ENCODE measurements at regions not wholly inside any gene's neighbourhood (a gene's known extent, or its start where the extent isn't known, plus 50 kb on each side); places are given as distances from the start of the nearest gene placed in this dataset.
"Not testable (repeated sequence)": the region's sequence is repeated elsewhere in the genome, so short reads cannot be mapped to it uniquely, and the experiment has no call there.

DNA sequence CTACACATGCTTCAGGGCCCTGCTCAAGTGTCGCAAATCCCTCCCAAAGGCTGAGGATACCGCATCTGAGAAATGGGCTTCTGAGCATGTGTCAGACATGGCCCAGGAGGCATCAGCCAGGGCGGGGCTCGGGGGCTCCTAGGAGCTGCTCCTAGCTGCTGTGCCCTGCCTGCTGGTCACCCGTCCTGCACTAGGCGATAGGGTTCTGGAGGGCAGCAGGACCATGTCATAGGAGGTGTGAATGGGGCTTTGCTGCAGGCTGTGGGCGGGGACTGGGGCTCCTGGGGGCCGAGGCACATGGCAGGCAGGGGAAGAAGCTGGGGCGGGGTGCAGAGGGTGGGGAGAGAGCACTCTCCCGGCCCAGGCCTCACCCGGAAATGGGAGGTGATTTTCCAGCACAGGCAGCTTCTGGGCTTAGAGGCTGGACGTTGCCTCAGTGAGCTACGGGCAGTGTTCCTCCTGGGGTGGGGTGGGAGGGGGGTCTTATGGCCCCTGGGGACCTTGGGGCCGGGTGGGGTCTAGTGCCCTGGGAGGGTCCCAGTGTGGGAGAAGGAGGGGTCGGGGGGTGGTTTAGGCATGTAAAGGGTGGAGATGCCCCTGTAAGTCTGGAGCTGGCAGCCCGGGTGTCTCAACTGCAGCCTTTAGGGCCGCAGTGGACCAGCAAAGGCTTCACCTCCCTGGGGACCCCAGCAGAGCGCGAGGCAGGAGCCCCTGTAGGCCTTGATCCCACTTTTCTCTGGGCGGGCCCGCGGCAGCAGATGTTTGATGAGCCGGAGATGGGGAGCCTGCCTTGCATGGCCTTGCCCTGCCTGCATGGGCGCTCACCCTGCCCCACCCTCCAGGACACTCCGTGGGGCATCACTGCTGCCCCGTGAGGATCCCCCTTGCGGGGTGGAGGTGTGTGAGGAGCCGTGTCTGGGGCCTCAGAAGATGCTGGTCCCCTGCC lies 98.6 kb upstream of the LRPAP1 start:
- H3K4me1 Mint-ChIP-seq (ENCODE audit: unreplicated experiment) = no peaks in the 10 kb centered on the region
- H3K9me3 Mint-ChIP-seq (ENCODE audit: unreplicated experiment) = no peaks in the 10 kb centered on the region
- no peak overlapping the region for H3K4me3 Mint-ChIP-seq (ENCODE audit: unreplicated experiment)
- H3K36me3 Mint-ChIP-seq (ENCODE audit: low read depth, unreplicated experiment) = no peaks in the 10 kb centered on the region
- TF ChIP-seq, protein P1, sequence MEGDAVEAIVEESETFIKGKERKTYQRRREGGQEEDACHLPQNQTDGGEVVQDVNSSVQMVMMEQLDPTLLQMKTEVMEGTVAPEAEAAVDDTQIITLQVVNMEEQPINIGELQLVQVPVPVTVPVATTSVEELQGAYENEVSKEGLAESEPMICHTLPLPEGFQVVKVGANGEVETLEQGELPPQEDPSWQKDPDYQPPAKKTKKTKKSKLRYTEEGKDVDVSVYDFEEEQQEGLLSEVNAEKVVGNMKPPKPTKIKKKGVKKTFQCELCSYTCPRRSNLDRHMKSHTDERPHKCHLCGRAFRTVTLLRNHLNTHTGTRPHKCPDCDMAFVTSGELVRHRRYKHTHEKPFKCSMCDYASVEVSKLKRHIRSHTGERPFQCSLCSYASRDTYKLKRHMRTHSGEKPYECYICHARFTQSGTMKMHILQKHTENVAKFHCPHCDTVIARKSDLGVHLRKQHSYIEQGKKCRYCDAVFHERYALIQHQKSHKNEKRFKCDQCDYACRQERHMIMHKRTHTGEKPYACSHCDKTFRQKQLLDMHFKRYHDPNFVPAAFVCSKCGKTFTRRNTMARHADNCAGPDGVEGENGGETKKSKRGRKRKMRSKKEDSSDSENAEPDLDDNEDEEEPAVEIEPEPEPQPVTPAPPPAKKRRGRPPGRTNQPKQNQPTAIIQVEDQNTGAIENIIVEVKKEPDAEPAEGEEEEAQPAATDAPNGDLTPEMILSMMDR (IDR thresholded peaks at IDR 0.05; ENCODE audit: unreplicated experiment) = no peak
- no peaks in the 10 kb centered on the region for H3K27me3 Mint-ChIP-seq (ENCODE audit: unreplicated experiment)
- no peak for DNase-seq (ENCODE audit: low spot score)
- H3K27ac Mint-ChIP-seq (ENCODE audit: unreplicated experiment) = no peak overlapping the region

DNA sequence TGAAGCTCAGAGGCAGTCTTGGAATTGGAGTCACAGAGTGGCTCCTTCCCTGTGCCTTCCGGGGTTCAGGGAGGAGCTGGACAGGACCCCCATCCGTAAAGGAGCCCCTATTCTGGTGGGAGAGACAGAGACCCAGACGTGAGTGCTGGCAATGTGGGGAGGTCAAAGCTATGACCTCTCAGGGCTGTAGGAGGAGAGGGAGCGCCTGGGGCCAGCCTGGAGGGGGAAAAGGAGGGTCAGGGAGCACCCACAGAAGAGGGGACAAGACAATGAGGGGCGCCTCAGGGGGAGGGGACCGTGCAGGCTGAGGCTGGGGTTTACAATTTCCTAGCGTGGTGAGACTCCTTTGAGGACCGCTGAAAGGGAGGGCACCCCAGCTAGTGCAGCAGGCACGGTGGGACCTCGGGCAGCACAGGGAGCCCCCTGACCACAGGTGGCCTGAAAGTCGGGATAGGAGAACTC lies 97.9 kb upstream of the LRPAP1 start:
- H3K4me3 Mint-ChIP-seq (ENCODE audit: unreplicated experiment) = no peak overlapping the region
- no peaks in the 10 kb centered on the region for H3K4me1 Mint-ChIP-seq (ENCODE audit: unreplicated experiment)
- H3K27me3 Mint-ChIP-seq (ENCODE audit: unreplicated experiment) = no peaks in the 10 kb centered on the region
- no peak overlapping the region for H3K27ac Mint-ChIP-seq (ENCODE audit: unreplicated experiment)
- DNase-seq (ENCODE audit: low spot score) = no peak
- H3K9me3 Mint-ChIP-seq (ENCODE audit: unreplicated experiment) = no peaks in the 10 kb centered on the region
- H3K36me3 Mint-ChIP-seq (ENCODE audit: low read depth, unreplicated experiment) = no peaks in the 10 kb centered on the region
- TF ChIP-seq, protein P1 (IDR thresholded peaks at IDR 0.05; ENCODE audit: unreplicated experiment) = no peak

DNA sequence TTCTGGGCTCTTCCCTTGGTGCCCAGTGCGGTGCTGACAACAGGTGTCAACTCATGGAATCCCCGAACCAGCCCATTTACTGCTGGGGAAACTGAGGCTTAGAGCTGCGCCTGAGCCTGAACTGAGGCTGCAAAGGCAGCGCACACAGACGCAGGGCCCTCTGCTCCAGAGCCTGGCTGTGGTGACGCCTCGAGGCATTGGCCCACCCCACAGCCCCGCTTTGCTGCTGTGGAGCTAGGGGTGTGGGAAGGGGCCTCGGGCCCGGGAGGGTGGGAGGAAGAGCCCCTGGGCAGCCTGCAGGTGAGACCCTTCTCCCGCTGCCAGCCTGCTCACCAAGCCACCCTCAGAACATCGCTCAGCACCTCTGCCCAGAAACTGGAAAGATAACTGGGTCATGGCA lies 97.4 kb upstream of the LRPAP1 start:
- no peak for DNase-seq (ENCODE audit: low spot score)
- TF ChIP-seq, protein P1 (IDR thresholded peaks at IDR 0.05; ENCODE audit: unreplicated experiment) = no peak
- Mint-ChIP-seq H3K27ac (ENCODE audit: unreplicated experiment) (no peak overlapping the region), H3K36me3 (ENCODE audit: low read depth, unreplicated experiment) (no peaks in the 10 kb centered on the region), H3K9me3 (ENCODE audit: unreplicated experiment) (no peaks in the 10 kb centered on the region), H3K27me3 (ENCODE audit: unreplicated experiment) (peaks cover 2% of the 10 kb centered on the region), H3K4me3 (ENCODE audit: unreplicated experiment) (no peak overlapping the region), H3K4me1 (ENCODE audit: unreplicated experiment) (no peaks in the 10 kb centered on the region)

DNA sequence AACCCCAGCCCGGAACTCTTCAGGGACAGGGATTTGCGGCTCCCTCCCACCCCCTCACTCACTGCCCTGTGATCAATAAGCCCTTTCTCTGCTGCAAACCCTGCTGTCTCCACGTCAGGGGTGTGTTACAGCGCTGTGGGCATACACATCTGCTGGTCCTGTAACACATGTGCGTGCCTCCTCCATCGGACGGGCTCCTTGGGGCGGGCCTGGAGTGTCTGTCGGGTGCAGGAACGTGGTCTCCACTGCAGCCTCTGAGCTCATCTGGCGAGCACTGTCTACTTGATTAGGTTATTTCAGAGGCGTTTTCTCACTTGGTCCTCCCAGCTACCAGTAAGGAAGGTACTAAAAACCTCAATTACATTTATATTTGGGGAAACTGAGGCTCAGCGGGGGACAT lies 97.0 kb upstream of the LRPAP1 start:
- not testable (repeated sequence) for H3K27me3 Mint-ChIP-seq (ENCODE audit: unreplicated experiment); H3K27ac Mint-ChIP-seq (ENCODE audit: unreplicated experiment); H3K4me3 Mint-ChIP-seq (ENCODE audit: unreplicated experiment); DNase-seq (ENCODE audit: low spot score); H3K36me3 Mint-ChIP-seq (ENCODE audit: low read depth, unreplicated experiment); H3K9me3 Mint-ChIP-seq (ENCODE audit: unreplicated experiment); H3K4me1 Mint-ChIP-seq (ENCODE audit: unreplicated experiment)

DNA sequence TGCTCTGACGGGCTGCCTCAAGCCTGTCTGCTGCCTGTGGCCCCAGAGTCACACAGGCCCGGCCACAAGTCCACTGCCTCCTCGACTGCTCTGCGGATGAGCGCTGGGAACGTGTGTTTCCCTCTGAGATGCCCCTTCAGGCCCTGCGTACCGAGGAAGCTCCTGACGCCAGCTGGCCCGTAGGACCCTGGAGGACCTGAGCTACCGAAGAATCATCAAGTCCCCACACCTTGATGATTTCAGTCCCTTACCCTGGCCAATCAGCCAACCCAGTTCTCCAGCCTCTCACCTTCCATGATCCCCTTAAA lies 96.6 kb upstream of the LRPAP1 start:
- H3K36me3 Mint-ChIP-seq (ENCODE audit: low read depth, unreplicated experiment) = no peaks in the 10 kb centered on the region
- TF ChIP-seq, protein P1 (IDR thresholded peaks at IDR 0.05; ENCODE audit: unreplicated experiment) = no peak
- no peak overlapping the region for H3K27ac Mint-ChIP-seq (ENCODE audit: unreplicated experiment)
- no peak for DNase-seq (ENCODE audit: low spot score)
- H3K9me3 Mint-ChIP-seq (ENCODE audit: unreplicated experiment) = no peaks in the 10 kb centered on the region
- no peak overlapping the region for H3K4me3 Mint-ChIP-seq (ENCODE audit: unreplicated experiment)
- no peaks in the 10 kb centered on the region for H3K4me1 Mint-ChIP-seq (ENCODE audit: unreplicated experiment)
- peaks cover 2% of the 10 kb centered on the region for H3K27me3 Mint-ChIP-seq (ENCODE audit: unreplicated experiment)

DNA sequence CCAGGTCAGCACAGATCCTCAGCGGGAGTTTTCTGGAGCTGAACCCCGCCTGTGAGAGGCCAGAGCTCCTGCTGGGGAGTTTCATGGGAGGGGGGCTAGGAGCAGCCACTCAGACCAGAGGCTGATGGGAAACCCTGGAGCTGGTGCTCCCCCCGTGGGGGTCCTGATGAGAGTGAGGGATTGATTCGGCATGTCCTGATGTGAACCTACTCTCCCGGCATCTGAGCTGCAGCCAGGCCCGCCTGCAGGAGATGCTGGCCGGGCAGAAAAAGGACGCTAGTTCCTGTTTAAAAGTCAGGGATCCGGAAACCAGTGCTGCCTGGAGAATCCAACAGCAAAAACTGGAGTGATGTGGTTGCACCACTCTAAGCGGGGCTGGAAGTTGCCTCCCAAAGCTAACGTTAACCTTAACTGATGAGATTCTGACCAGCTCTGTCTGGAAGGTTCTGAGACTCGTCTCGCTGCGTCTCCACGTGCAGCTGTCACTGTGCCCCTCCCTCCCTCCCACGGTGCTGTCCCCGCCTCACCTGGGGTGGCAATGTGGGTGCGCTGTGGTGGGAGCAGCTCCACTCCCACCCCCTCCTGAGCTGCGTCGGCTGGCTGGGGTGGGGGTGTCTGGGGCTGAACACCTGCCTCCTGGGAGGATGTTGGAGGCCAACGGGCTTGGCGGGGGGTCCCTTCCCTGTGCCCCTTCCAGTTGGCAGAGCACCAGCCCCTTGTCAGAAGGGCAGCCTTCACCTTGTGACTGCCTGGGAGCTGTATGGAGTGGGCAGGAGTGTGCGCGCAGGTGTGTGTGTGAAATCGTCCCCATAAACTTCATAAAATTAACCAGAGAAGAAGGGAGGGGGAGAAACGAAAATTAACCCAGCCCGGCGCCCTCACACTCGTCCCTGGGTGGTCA lies 96.0 kb upstream of the LRPAP1 start:
- H3K9me3 Mint-ChIP-seq (ENCODE audit: unreplicated experiment); H3K4me3 Mint-ChIP-seq (ENCODE audit: unreplicated experiment); H3K27me3 Mint-ChIP-seq (ENCODE audit: unreplicated experiment); H3K27ac Mint-ChIP-seq (ENCODE audit: unreplicated experiment); H3K36me3 Mint-ChIP-seq (ENCODE audit: low read depth, unreplicated experiment); DNase-seq (ENCODE audit: low spot score); H3K4me1 Mint-ChIP-seq (ENCODE audit: unreplicated experiment): not testable (repeated sequence)

DNA sequence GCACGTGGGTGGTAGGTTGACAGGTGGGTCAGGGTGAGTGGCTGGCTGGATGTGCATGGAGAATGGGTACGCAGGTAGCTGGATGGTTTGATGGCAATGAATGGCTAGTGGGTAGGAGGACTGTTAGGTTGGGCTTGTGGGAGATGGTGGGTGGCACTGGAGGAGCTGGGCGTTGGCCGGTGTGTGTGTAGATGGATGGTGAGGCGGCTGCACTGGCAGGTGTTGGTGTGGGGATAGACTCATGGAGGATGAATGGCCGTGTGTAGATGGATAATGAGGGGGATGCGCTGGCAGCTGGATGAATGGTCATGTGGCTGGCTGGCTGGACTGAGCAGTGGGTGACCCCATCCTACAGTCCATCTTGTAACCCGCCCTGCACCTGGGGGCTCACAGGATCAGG lies 95.2 kb upstream of the LRPAP1 start:
- not testable (repeated sequence) for H3K9me3 Mint-ChIP-seq (ENCODE audit: unreplicated experiment); H3K4me3 Mint-ChIP-seq (ENCODE audit: unreplicated experiment); H3K4me1 Mint-ChIP-seq (ENCODE audit: unreplicated experiment); H3K27ac Mint-ChIP-seq (ENCODE audit: unreplicated experiment); DNase-seq (ENCODE audit: low spot score); H3K36me3 Mint-ChIP-seq (ENCODE audit: low read depth, unreplicated experiment); H3K27me3 Mint-ChIP-seq (ENCODE audit: unreplicated experiment)

Data from endothelial cell (in vitro differentiated cells).